Suprapubic skin (tissue), 4 donors: ENCODE measurements at regions not wholly inside any gene's neighbourhood (a gene's known extent, or its start where the extent isn't known, plus 50 kb on each side); places are given as distances from the start of the nearest gene placed in this dataset.
"Not testable (repeated sequence)": the region's sequence is repeated elsewhere in the genome, so short reads cannot be mapped to it uniquely, and the experiment has no call there.

ENCODE experiments used
- DNase-seq, 2 donors: peaks; one replicate each; pipeline ENCODE4 v3.0.0-alpha.2; 2019; ENCODE audit warnings: low spot score in 2 of 2
- H3K27ac ChIP-seq: fragments of 200-600 bp; sonication (generic); one replicate; pipeline ENCODE4 v1.5.1; 2019
- H3K27me3 ChIP-seq: fragments of 200-600 bp; sonication (generic); one replicate; pipeline ENCODE4 v1.5.1; 2019
- H3K36me3 ChIP-seq: fragments of 200-600 bp; sonication (generic); one replicate; pipeline ENCODE4 v1.5.1; 2019
- H3K4me1 ChIP-seq: fragments of 200-600 bp; sonication (generic); one replicate; pipeline ENCODE4 v1.5.1; 2019
- H3K4me3 ChIP-seq: fragments of 200-600 bp; sonication (generic); one replicate; pipeline ENCODE4 v1.5.1; 2019; ENCODE audit warnings: mild to moderate bottlenecking
- H3K9me3 ChIP-seq: fragments of 200-600 bp; sonication (generic); one replicate; pipeline ENCODE4 v1.5.1; 2019
- CTCF ChIP-seq, 2 donors: fragments of 200-600 bp in 1 of 2; fragments of 450-650 bp in 1 of 2; sonication (generic) in 1 of 2; IDR thresholded peaks; one replicate each; pipeline ENCODE4 v1.5.1; 2016 to 2019; ENCODE audit warnings: antibody characterized with exemption in 2 of 2, mild to moderate bottlenecking in 1 of 2, moderate library complexity in 1 of 2
- EP300 ChIP-seq: sonication (generic); formaldehyde crosslinking; IDR thresholded peaks from one replicate; pipeline ENCODE4 v1.6.1; 2017; ENCODE audit warnings: antibody characterized with exemption
- POLR2A ChIP-seq, 2 donors: fragments of 450-650 bp; IDR thresholded peaks; one replicate each; pipeline ENCODE4 v1.6.1; 2017; ENCODE audit warnings: antibody characterized with exemption in 2 of 2, mild to moderate bottlenecking in 2 of 2, moderate library complexity in 2 of 2
- POLR2AphosphoS5 ChIP-seq, 3 donors: sonication (generic); formaldehyde crosslinking; IDR thresholded peaks; one replicate each; pipeline ENCODE4 v1.6.1; 2017; ENCODE audit warnings: antibody characterized with exemption in 3 of 3
- WGBS: methylation state at CpG from one replicate; pipeline ENCODE4 v1.1.5; 2018; 5-methylcytosine and 5-hydroxymethylcytosine counted together

GRCh38 chr10:109308971-109309370 lies 614.3 kb downstream of the XPNPEP1 start:
- no peaks in the 10 kb centered on the region for H3K36me3 ChIP-seq
- WGBS, result 66% methylated on average over 6 of the region's 6 CpGs
- no peaks in the 10 kb centered on the region for H3K27me3 ChIP-seq
- H3K9me3 ChIP-seq, result no peaks in the 10 kb centered on the region
- no peak overlapping the region for H3K27ac ChIP-seq
- TF ChIP-seq EP300 (no peak), POLR2A (IDR thresholded peaks at IDR 0.05) (no peak), POLR2AphosphoS5 (IDR thresholded peaks at IDR 0.05) (no peak)
- no peak overlapping the region for H3K4me3 ChIP-seq
- DNase-seq, result no peak
- no peaks in the 10 kb centered on the region for H3K4me1 ChIP-seq

GRCh38 chr10:109307102-109307501 lies 616.2 kb downstream of the XPNPEP1 start:
- not testable (repeated sequence) for H3K27ac ChIP-seq, H3K36me3 ChIP-seq, H3K9me3 ChIP-seq, H3K4me1 ChIP-seq, H3K4me3 ChIP-seq, H3K27me3 ChIP-seq, DNase-seq
- 72% methylated on average over 5 of the region's 5 CpGs for WGBS

- no peak overlapping the region for H3K4me3 ChIP-seq
These were observed 616.6 kb downstream of the XPNPEP1 start for GRCh38 chr10:109306698-109307097.

GRCh38 chr10:109287858-109288257 lies 635.5 kb downstream of the XPNPEP1 start:
- no peak overlapping the region for H3K27ac ChIP-seq
- H3K36me3 ChIP-seq, result no peaks in the 10 kb centered on the region
- no peaks in the 10 kb centered on the region for H3K9me3 ChIP-seq
- DNase-seq, result no peak
- TF ChIP-seq POLR2AphosphoS5 (IDR thresholded peaks at IDR 0.05) (no peak), EP300 (no peak), CTCF (IDR thresholded peaks at IDR 0.05) (no peak), POLR2A (IDR thresholded peaks at IDR 0.05) (no peak)
- H3K4me3 ChIP-seq, result no peak overlapping the region
- WGBS, result 83% methylated on average over 3 of the region's 3 CpGs
- H3K27me3 ChIP-seq, result no peaks in the 10 kb centered on the region
- no peaks in the 10 kb centered on the region for H3K4me1 ChIP-seq

More at GRCh38 chr10:109306698-109307097, 616.6 kb downstream of the XPNPEP1 start:
- Histone ChIP-seq H3K9me3 (no peaks in the 10 kb centered on the region), H3K27ac (no peak overlapping the region), H3K36me3 (no peaks in the 10 kb centered on the region), H3K4me1 (no peaks in the 10 kb centered on the region), H3K27me3 (no peaks in the 10 kb centered on the region)
- no peak for DNase-seq
- TF ChIP-seq CTCF (IDR thresholded peaks at IDR 0.05) (no peak), POLR2AphosphoS5 (IDR thresholded peaks at IDR 0.05) (no peak)
- WGBS, result 63% methylated on average over 5 of the region's 5 CpGs

GRCh38 chr10:109282510-109282909 lies 640.8 kb downstream of the XPNPEP1 start:
- no peaks in the 10 kb centered on the region for H3K27me3 ChIP-seq
- DNase-seq, result no peak
- no peak overlapping the region for H3K27ac ChIP-seq
- H3K4me1 ChIP-seq, result no peaks in the 10 kb centered on the region
- H3K9me3 ChIP-seq, result no peaks in the 10 kb centered on the region
- H3K4me3 ChIP-seq, result no peak overlapping the region
- TF ChIP-seq POLR2AphosphoS5 (IDR thresholded peaks at IDR 0.05) (no peak), CTCF (IDR thresholded peaks at IDR 0.05) (no peak), EP300 (no peak), POLR2A (IDR thresholded peaks at IDR 0.05) (no peak)
- no peaks in the 10 kb centered on the region for H3K36me3 ChIP-seq

GRCh38 chr10:109281347-109281746 lies 642.0 kb downstream of the XPNPEP1 start:
- 84% methylated on average over 1 of the region's 1 CpG for WGBS
- H3K9me3 ChIP-seq, result no peaks in the 10 kb centered on the region
- DNase-seq, result no peak
- H3K27me3 ChIP-seq, result no peaks in the 10 kb centered on the region
- H3K4me3 ChIP-seq, result no peak overlapping the region
- no peak overlapping the region for H3K27ac ChIP-seq
- H3K4me1 ChIP-seq, result no peaks in the 10 kb centered on the region
- TF ChIP-seq POLR2A (IDR thresholded peaks at IDR 0.05), result no peak
- no peak for TF ChIP-seq EP300
- TF ChIP-seq POLR2AphosphoS5 (IDR thresholded peaks at IDR 0.05), result no peak
- H3K36me3 ChIP-seq, result no peaks in the 10 kb centered on the region

GRCh38 chr10:109280837-109281236 lies 642.5 kb downstream of the XPNPEP1 start:
- Histone ChIP-seq H3K9me3 (no peaks in the 10 kb centered on the region), H3K4me1 (no peaks in the 10 kb centered on the region), H3K36me3 (no peaks in the 10 kb centered on the region), H3K4me3 (no peak overlapping the region), H3K27me3 (no peaks in the 10 kb centered on the region), H3K27ac (no peak overlapping the region)
- DNase-seq, result no peak
- WGBS, result 89% methylated on average over 8 of the region's 8 CpGs
- TF ChIP-seq CTCF (IDR thresholded peaks at IDR 0.05) (no peak), POLR2AphosphoS5 (IDR thresholded peaks at IDR 0.05) (no peak), POLR2A (IDR thresholded peaks at IDR 0.05) (no peak), EP300 (no peak)
